HepG2 (cell line): ENCODE measurements at regions not wholly inside any gene's neighbourhood (a gene's known extent, or its start where the extent isn't known, plus 50 kb on each side); places are given as distances from the start of the nearest gene placed in this dataset.

ENCODE experiments used
- ATAC-seq: fragments of 200-7000 bp; cut with Tn5 transposase; 3 replicates; pipeline ENCODE4 v1.9.1; 2020; ENCODE audit warnings: mild to moderate bottlenecking, moderate library complexity
- BruUV-seq: library from RNA; stranded (reverse); fragments of 400-500 nt; replicated peaks from 2 replicates; lab custom pipeline; 2021; lab: Mats Ljungman, UMichigan
- CTCF ChIA-PET: fragments of 300-600 bp; formaldehyde crosslinking; extraction: SDS; loops from one replicate; lab custom pipeline; 2021; ENCODE audit warnings: low total read pairs, inconsistent platforms, low intra/inter-chr PET ratio; lab: Yijun Ruan, JAX
- POLR2A ChIA-PET: fragments of 350-600 bp; sonication (Branson Sonifier 250); formaldehyde crosslinking; loops from one replicate; lab custom pipeline; 2020; ENCODE audit warnings: antibody characterized with exemption, inconsistent platforms; lab: Yijun Ruan, JAX
- DNase-seq: peaks from one replicate; pipeline ENCODE4 v3.0.0-alpha.2; 2015; ENCODE audit warnings: low spot score
- FAIRE-seq: peaks from 3 replicates; lab custom pipeline; 2011; peaks lifted over from hg19 to GRCh38; lab: Jason Lieb, UNC
- H2AFZ ChIP-seq: one replicate; pipeline ENCODE4 v1.6.1; 2011; ENCODE audit warnings: low read length, inconsistent platforms
- H3K27ac ChIP-seq: fragments of 300-600 bp; 3 replicates; pipeline ENCODE4 v1.8.0; 2011; ENCODE audit warnings: mixed run types, mild to moderate bottlenecking, mixed read lengths, low read length, inconsistent platforms; ENCODE audit not compliant: insufficient read depth; ENCODE audit errors: extremely low read length
- H3K27me3 ChIP-seq, 2 experiments: fragments of 200-600 bp in 1 of 2; 2 replicates in 1 of 2; 3 replicates in 1 of 2; pipeline versions ENCODE4 v1.6.0 to v1.8.0; 2011; ENCODE audit warnings: low read length in 2 of 2, mild to moderate bottlenecking in 2 of 2, moderate library complexity in 2 of 2, inconsistent platforms in 1 of 2; ENCODE audit not compliant: insufficient read depth in 2 of 2, control insufficient read depth in 1 of 2
- H3K36me3 ChIP-seq, 2 experiments: fragments of 200-600 bp in 1 of 2; replicated peaks in 1 of 2; 2 replicates in 1 of 2; 3 replicates in 1 of 2; pipeline versions ENCODE4 v1.5.1 to v1.8.0; 2011; ENCODE audit warnings: low read length in 2 of 2, inconsistent platforms in 1 of 2; ENCODE audit not compliant: insufficient read depth in 2 of 2, control insufficient read depth in 1 of 2
- H3K4me1 ChIP-seq: 2 replicates; pipeline ENCODE4 v1.5.1; 2012; ENCODE audit warnings: low read length, inconsistent platforms; ENCODE audit not compliant: insufficient read depth
- H3K4me2 ChIP-seq: 2 replicates; pipeline ENCODE4 v1.6.0; 2011; ENCODE audit warnings: low read depth, low read length, inconsistent platforms
- H3K4me3 ChIP-seq, 3 experiments: fragments of 200-600 bp in 1 of 3; sonication (generic), shearing (Covaris generic) in 1 of 3; replicated peaks in 1 of 3; 2 replicates each; pipeline ENCODE4 v1.5.1; 2011 to 2016; ENCODE audit warnings: low read length in 3 of 3, inconsistent platforms in 2 of 3, low read depth in 2 of 3, mild to moderate bottlenecking in 2 of 3, control low read depth in 1 of 3, mixed read lengths in 1 of 3; ENCODE audit not compliant: insufficient read depth in 1 of 3
- H3K79me2 ChIP-seq: one replicate; pipeline ENCODE4 v1.6.1; 2011; ENCODE audit warnings: low read length, inconsistent platforms; ENCODE audit not compliant: insufficient read depth
- H3K9ac ChIP-seq: 2 replicates; pipeline ENCODE4 v1.6.0; 2011; ENCODE audit warnings: mild to moderate bottlenecking, low read depth, low read length, inconsistent platforms; ENCODE audit not compliant: insufficient read depth
- H3K9me3 ChIP-seq: 2 replicates; pipeline ENCODE4 v1.5.1; 2012; ENCODE audit warnings: mild to moderate bottlenecking, low read length
- H4K20me1 ChIP-seq: 2 replicates; pipeline ENCODE4 v1.6.0; 2011; ENCODE audit warnings: inconsistent platforms, mild to moderate bottlenecking, low read length, moderate library complexity; ENCODE audit not compliant: insufficient read depth
- CHD4 ChIP-seq: fragments of 200-600 bp; sonication (generic); IDR thresholded peaks from 2 replicates; pipeline ENCODE4 v1.7.0; 2017; ENCODE audit warnings: mild to moderate bottlenecking, low read length, borderline replicate concordance
- HINFP ChIP-seq: sonication (generic); formaldehyde crosslinking; IDR thresholded peaks from 2 replicates; pipeline ENCODE4 v1.4.0; 2020; ENCODE audit warnings: low read depth, mild to moderate bottlenecking, missing genetic modification reagents
- HNRNPH1 ChIP-seq: fragments of 200-400 bp; formaldehyde crosslinking; optimal IDR thresholded peaks from 2 replicates; pipeline ENCODE3; 2017; ENCODE audit warnings: mild to moderate bottlenecking, low read depth, low read length
- MAZ ChIP-seq, 2 experiments: sonication (generic) in 1 of 2; formaldehyde crosslinking in 1 of 2; IDR thresholded peaks; 2 replicates each; pipeline versions ENCODE4 v1.5.0 to v1.6.1; 2012 to 2020; ENCODE audit warnings: low read depth in 2 of 2, mild to moderate bottlenecking in 2 of 2, borderline replicate concordance in 1 of 2, improper control_type of control experiment in 1 of 2, low read length in 1 of 2, missing genetic modification reagents in 1 of 2, moderate library complexity in 1 of 2
- MED1 ChIP-seq: sonication (generic); formaldehyde crosslinking; IDR thresholded peaks from 2 replicates; pipeline ENCODE4 v1.4.0; 2020; ENCODE audit warnings: missing genetic modification reagents
- RCOR2 ChIP-seq: IDR thresholded peaks from 2 replicates; pipeline ENCODE4 v1.6.1; 2016; ENCODE audit warnings: missing biosample characterization, missing genetic modification reagents
- ZEB1 ChIP-seq: IDR thresholded peaks from 2 replicates; pipeline ENCODE4 v1.6.1; 2012; ENCODE audit warnings: mild to moderate bottlenecking, low read depth, inconsistent platforms; ENCODE audit not compliant: insufficient replicate concordance
- ZHX1 ChIP-seq: sonication (generic); formaldehyde crosslinking; IDR thresholded peaks from 2 replicates; pipeline ENCODE4 v1.8.1; 2022; ENCODE audit warnings: low read depth, mild to moderate bottlenecking, missing genetic modification reagents
- ZNF224 ChIP-seq: sonication (generic); formaldehyde crosslinking; IDR thresholded peaks from 2 replicates; pipeline ENCODE4 v1.5.0; 2020; ENCODE audit warnings: mild to moderate bottlenecking, missing genetic modification reagents
- ZNF512B ChIP-seq: sonication (generic); formaldehyde crosslinking; IDR thresholded peaks from 2 replicates; pipeline ENCODE4 v1.5.1; 2020; ENCODE audit warnings: missing genetic modification reagents, mild to moderate bottlenecking, borderline replicate concordance
- ZNF564 ChIP-seq: sonication (generic); formaldehyde crosslinking; IDR thresholded peaks from 2 replicates; pipeline ENCODE4 v1.8.1; 2023; ENCODE audit warnings: mild to moderate bottlenecking, missing genetic modification reagents
- ZNF576 ChIP-seq: sonication (generic); formaldehyde crosslinking; IDR thresholded peaks from 2 replicates; pipeline ENCODE4 v1.4.0; 2020; ENCODE audit warnings: mild to moderate bottlenecking, missing genetic modification reagents
- ZNF639 ChIP-seq: conservative IDR thresholded peaks from 2 replicates; pipeline ENCODE4 v1.6.1; 2018; ENCODE audit warnings: missing genetic modification reagents
- ZNF713 ChIP-seq: sonication (generic); formaldehyde crosslinking; IDR thresholded peaks from 2 replicates; pipeline ENCODE4 v1.4.0; 2020; ENCODE audit warnings: mild to moderate bottlenecking, missing genetic modification reagents
- WGBS: methylation state at CpG from one replicate; pipeline ENCODE4 v1.1.6; 2017; ENCODE audit warnings: low lambda C conversion rate; 5-methylcytosine and 5-hydroxymethylcytosine counted together
- in situ Hi-C: cut with HindIII; loops from 2 replicates; pipeline ENCODE4 v1.10.0; 2017; ENCODE audit warnings: low pct_unique_long_range_greater_than_20kb; ENCODE audit not compliant: extremely low pct_ligation_motif_present
- intact Hi-C: fragments of 100-400 bp; cut with micrococcal nuclease; formaldehyde crosslinking; loops from one replicate; pipeline ENCODE4 v1.10.0; 2022; ENCODE audit not compliant: unreplicated experiment

- TF ChIP-seq ZNF512B (no peak), RCOR2 (CRISPR knock-in tag) (no peak), ZNF224 (CRISPR knock-in tag) (no peak), ZNF639 (no peak)
- TF ChIP-seq, all 625 proteins: peak for 0
Observed at GRCh38 chr12:43198608-43199007, 353.4 kb downstream of the ADAMTS20 start (continued).

GRCh38 chr12:43196268-43196907 is 355.6 kb downstream of the ADAMTS20 start:
- ChIA-PET POLR2A (no interaction called here), CTCF (no interaction called here)
- Histone ChIP-seq H3K9ac (no peak overlapping the region), H3K4me2 (no peak overlapping the region), H3K4me1 (no peaks in the 10 kb centered on the region), H3K36me3 (no peaks in the 10 kb centered on the region), H3K9me3 (no peaks in the 10 kb centered on the region), H3K27ac (no peak overlapping the region), H3K4me3 (no peak overlapping the region), H3K79me2 (no peaks in the 10 kb centered on the region), H2AFZ (no peak overlapping the region), H3K27me3 (no peaks in the 10 kb centered on the region), H4K20me1 (no peaks in the 10 kb centered on the region)
- intact Hi-C loops (no loop called here), in situ Hi-C loops (no loop called here)
- ATAC-seq (no peak), DNase-seq (no peak), FAIRE-seq (no peak)
- 0% methylated on average over 2 of the region's 2 CpGs for WGBS
- BruUV-seq = no TSS peak
- no peak for TF ChIP-seq CHD4
- no peak for TF ChIP-seq ZNF713 (CRISPR knock-in tag)
- TF ChIP-seq HNRNPH1 = no peak
- no peak for TF ChIP-seq MED1 (CRISPR knock-in tag)
- no peak for TF ChIP-seq ZNF576 (CRISPR knock-in tag)
- TF ChIP-seq ZHX1 (CRISPR knock-in tag) = no peak
- TF ChIP-seq HINFP (CRISPR knock-in tag) = no peak
- no peak for TF ChIP-seq MAZ (IDR thresholded peaks at IDR 0.05; ENCODE audit: borderline replicate concordance, low read depth, low read length)
- no peak for TF ChIP-seq MAZ (CRISPR knock-in tag; IDR thresholded peaks at IDR 0.05; ENCODE audit: low read depth)
- TF ChIP-seq ZNF564 (CRISPR knock-in tag) = no peak
- TF ChIP-seq ZEB1 = no peak
